ENCODE measurements at regions not wholly inside any gene's neighbourhood (a gene's known extent, or its start where the extent isn't known, plus 50 kb on each side); places are given as distances from the start of the nearest gene placed in this dataset.
"Not testable (repeated sequence)": the region's sequence is repeated elsewhere in the genome, so short reads cannot be mapped to it uniquely, and the experiment has no call there.

DNA sequence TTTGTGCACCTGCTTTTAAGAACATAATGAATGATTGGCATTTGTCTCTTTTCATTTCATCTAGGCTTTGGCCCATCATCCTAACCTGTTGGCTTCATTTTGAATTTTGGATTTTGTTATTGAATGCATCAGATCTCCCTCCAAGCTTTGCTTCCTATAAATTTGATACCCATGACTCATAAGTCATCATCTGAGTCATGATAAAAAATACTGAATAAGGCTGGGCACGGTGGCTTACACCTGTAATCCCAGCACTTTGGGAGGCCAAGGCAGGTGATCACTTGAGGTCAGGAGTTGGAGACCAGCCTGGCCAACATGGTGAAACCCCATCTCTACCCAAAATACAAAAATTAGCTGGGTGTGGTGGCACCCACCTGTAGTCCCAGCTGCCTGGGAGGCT is 139.5 kb upstream of the CRHR1 start:
- TF ChIP-seq, protein P1, sequence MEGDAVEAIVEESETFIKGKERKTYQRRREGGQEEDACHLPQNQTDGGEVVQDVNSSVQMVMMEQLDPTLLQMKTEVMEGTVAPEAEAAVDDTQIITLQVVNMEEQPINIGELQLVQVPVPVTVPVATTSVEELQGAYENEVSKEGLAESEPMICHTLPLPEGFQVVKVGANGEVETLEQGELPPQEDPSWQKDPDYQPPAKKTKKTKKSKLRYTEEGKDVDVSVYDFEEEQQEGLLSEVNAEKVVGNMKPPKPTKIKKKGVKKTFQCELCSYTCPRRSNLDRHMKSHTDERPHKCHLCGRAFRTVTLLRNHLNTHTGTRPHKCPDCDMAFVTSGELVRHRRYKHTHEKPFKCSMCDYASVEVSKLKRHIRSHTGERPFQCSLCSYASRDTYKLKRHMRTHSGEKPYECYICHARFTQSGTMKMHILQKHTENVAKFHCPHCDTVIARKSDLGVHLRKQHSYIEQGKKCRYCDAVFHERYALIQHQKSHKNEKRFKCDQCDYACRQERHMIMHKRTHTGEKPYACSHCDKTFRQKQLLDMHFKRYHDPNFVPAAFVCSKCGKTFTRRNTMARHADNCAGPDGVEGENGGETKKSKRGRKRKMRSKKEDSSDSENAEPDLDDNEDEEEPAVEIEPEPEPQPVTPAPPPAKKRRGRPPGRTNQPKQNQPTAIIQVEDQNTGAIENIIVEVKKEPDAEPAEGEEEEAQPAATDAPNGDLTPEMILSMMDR (conservative IDR thresholded peaks at IDR 0.05 in 1 of 2, IDR thresholded peaks at IDR 0.05 in 1 of 2; ENCODE audit: extremely low read depth in 1 of 2, insufficient read depth in 1 of 2, low read depth in 1 of 2, low read length in 2 of 2), result not testable (repeated sequence)
- TF ChIP-seq EZH2 (IDR thresholded peaks at IDR 0.05; ENCODE audit: borderline replicate concordance, low read length), result not testable (repeated sequence)

Data from mammary epithelial cell (primary cell).